SH-SY5Y (cell line): ENCODE measurements at regions not wholly inside any gene's neighbourhood (a gene's known extent, or its start where the extent isn't known, plus 50 kb on each side); places are given as distances from the start of the nearest gene placed in this dataset.

Source experiments
- GATA2 ChIP-seq: IDR thresholded peaks from 2 replicates; pipeline ENCODE4 v1.6.1; 2011; ENCODE audit warnings: mild to moderate bottlenecking, low read depth, low read length
- GATA3 ChIP-seq: IDR thresholded peaks from 2 replicates; pipeline ENCODE4 v1.6.1; 2011; ENCODE audit warnings: low read depth, mild to moderate bottlenecking, low read length, moderate library complexity

GRCh38 chr16:24671455-24671954 lies 57.9 kb upstream of the TNRC6A start:
- TF ChIP-seq GATA2 (no peak), GATA3 (no peak)

- TF ChIP-seq GATA2 (no peak), GATA3 (no peak)
Observed at GRCh38 chr16:24673155-24673554, 56.3 kb upstream of the TNRC6A start.

GRCh38 chr16:24674877-24675276 lies 54.6 kb upstream of the TNRC6A start:
- TF ChIP-seq GATA2 (no peak), GATA3 (no peak)

- no peak for TF ChIP-seq GATA3
- no peak for TF ChIP-seq GATA2
Observed at GRCh38 chr16:24677388-24677787, 52.1 kb upstream of the TNRC6A start.
